Thyroid gland (tissue), 4 donors: ENCODE measurements at regions not wholly inside any gene's neighbourhood (a gene's known extent, or its start where the extent isn't known, plus 50 kb on each side); places are given as distances from the start of the nearest gene placed in this dataset.

Source experiments
- CTCF ChIP-seq, 6 experiments: fragments of 200-600 bp in 3 of 6; fragments of 450-650 bp in 3 of 6; sonication (generic) in 3 of 6; IDR thresholded peaks; one replicate each; pipeline ENCODE4 v1.5.1; 2016 to 2019; ENCODE audit warnings: antibody characterized with exemption in 6 of 6, mild to moderate bottlenecking in 2 of 6, inconsistent platforms in 1 of 6, moderate library complexity in 1 of 6
- POLR2A ChIP-seq, 2 donors: fragments of 450-650 bp; IDR thresholded peaks; one replicate each; pipeline ENCODE4 v1.6.1; 2017; ENCODE audit warnings: antibody characterized with exemption in 2 of 2, mild to moderate bottlenecking in 2 of 2, moderate library complexity in 1 of 2

GRCh38 chr10:50961297-50961696, 75.9 kb upstream of the A1CF start:
- TF ChIP-seq POLR2A (IDR thresholded peaks at IDR 0.05), result no peak
- TF ChIP-seq CTCF (IDR thresholded peaks at IDR 0.05), result no peak
